CD14-positive monocyte (primary cell): ENCODE measurements at regions not wholly inside any gene's neighbourhood (a gene's known extent, or its start where the extent isn't known, plus 50 kb on each side); places are given as distances from the start of the nearest gene placed in this dataset.
A peak's percentile ranks its signal among the peaks of the same experiment; 100 is the strongest.

Experiments used
- DNase-seq, 3 donors: peaks; one replicate each; pipeline ENCODE4 v3.0.0-alpha.2; 2011 to 2022
- H2AFZ ChIP-seq: 2 replicates; pipeline ENCODE4 v1.6.0; 2012; ENCODE audit warnings: mild to moderate bottlenecking, low read depth, low read length, inconsistent platforms; ENCODE audit not compliant: insufficient read depth, poor library complexity, severe bottlenecking
- H3K27ac ChIP-seq, 2 donors: 1 replicate in 1 of 2; 2 replicates in 1 of 2; pipeline ENCODE4 v1.5.1; 2012 to 2013; ENCODE audit warnings: low read length in 2 of 2, control low read depth in 1 of 2, inconsistent platforms in 1 of 2, low read depth in 1 of 2, mild to moderate bottlenecking in 1 of 2
- H3K27me3 ChIP-seq, 2 donors: one replicate each; pipeline versions ENCODE4 v1.6.0 to v1.6.1; 2011 to 2013; ENCODE audit warnings: low read length in 2 of 2; ENCODE audit not compliant: control insufficient read depth in 2 of 2, insufficient read depth in 2 of 2
- H3K36me3 ChIP-seq, 2 donors: replicated peaks in 1 of 2; 1 replicate in 1 of 2; 2 replicates in 1 of 2; pipeline versions ENCODE4 v1.5.1 to v1.6.1; 2012 to 2013; ENCODE audit warnings: low read length in 2 of 2, control low read depth in 1 of 2, inconsistent platforms in 1 of 2, mild to moderate bottlenecking in 1 of 2; ENCODE audit not compliant: insufficient read depth in 2 of 2, control insufficient read depth in 1 of 2
- H3K4me1 ChIP-seq, 2 donors: 1 replicate in 1 of 2; 2 replicates in 1 of 2; pipeline versions ENCODE4 v1.5.1 to v1.6.1; 2012 to 2013; ENCODE audit warnings: low read length in 2 of 2, control low read depth in 1 of 2, inconsistent platforms in 1 of 2, mild to moderate bottlenecking in 1 of 2, moderate library complexity in 1 of 2; ENCODE audit not compliant: insufficient read depth in 2 of 2, control insufficient read depth in 1 of 2
- H3K4me2 ChIP-seq: replicated peaks from 2 replicates; pipeline ENCODE3; 2012; ENCODE audit warnings: low read length, moderate library complexity, mild to moderate bottlenecking; ENCODE audit not compliant: poor library complexity, severe bottlenecking; ENCODE audit errors: extremely low read depth
- H3K4me3 ChIP-seq, 3 experiments: fragments of 200-600 bp in 1 of 3; sonication (generic) in 1 of 3; replicated peaks in 1 of 3; 1 replicate in 2 of 3; 2 replicates in 1 of 3; pipeline ENCODE4 v1.5.1; 2011 to 2013; ENCODE audit warnings: low read length in 3 of 3, mild to moderate bottlenecking in 3 of 3, control low read depth in 2 of 3, low read depth in 2 of 3, inconsistent platforms in 1 of 3, moderate library complexity in 1 of 3
- H3K79me2 ChIP-seq: 2 replicates; pipeline ENCODE4 v1.6.0; 2012; ENCODE audit warnings: mild to moderate bottlenecking, control low read depth, inconsistent platforms, low read length, moderate library complexity; ENCODE audit not compliant: insufficient read depth
- H3K9ac ChIP-seq: 2 replicates; pipeline ENCODE4 v1.6.0; 2017; ENCODE audit warnings: low read length, mild to moderate bottlenecking; ENCODE audit not compliant: insufficient read depth, poor library complexity, severe bottlenecking
- H3K9me3 ChIP-seq, 2 donors: replicated peaks in 1 of 2; 1 replicate in 1 of 2; 2 replicates in 1 of 2; pipeline versions ENCODE4 v1.5.1 to v1.6.1; 2012 to 2013; ENCODE audit warnings: low read length in 2 of 2, control low read depth in 1 of 2; ENCODE audit not compliant: control insufficient read depth in 1 of 2, insufficient read depth in 1 of 2
- H4K20me1 ChIP-seq: 2 replicates; pipeline ENCODE4 v1.6.0; 2012; ENCODE audit warnings: mild to moderate bottlenecking, low read length, control low read depth, moderate library complexity; ENCODE audit not compliant: insufficient read depth
- H3K27ac Mint-ChIP-seq, 7 donors: one replicate each; pipeline ENCODE4 v1.8.0; 2020; ENCODE audit warnings: mild to moderate bottlenecking in 7 of 7, mixed read lengths in 7 of 7, moderate library complexity in 6 of 7, inconsistent platforms in 2 of 7
- H3K27me3 Mint-ChIP-seq, 3 donors: one replicate each; pipeline ENCODE4 v1.8.0; 2021 to 2022; ENCODE audit warnings: low read depth in 3 of 3, mild to moderate bottlenecking in 3 of 3, mixed read lengths in 3 of 3, moderate library complexity in 3 of 3, inconsistent platforms in 1 of 3
- H3K36me3 Mint-ChIP-seq, 2 donors: one replicate each; pipeline ENCODE4 v1.8.0; 2020; ENCODE audit warnings: mixed read lengths in 2 of 2, inconsistent platforms in 1 of 2, mild to moderate bottlenecking in 1 of 2
- H3K4me1 Mint-ChIP-seq: one replicate; pipeline ENCODE4 v1.8.0; 2020; ENCODE audit warnings: mild to moderate bottlenecking, mixed read lengths
- H3K4me3 Mint-ChIP-seq, 2 donors: one replicate each; pipeline ENCODE4 v1.8.0; 2020; ENCODE audit warnings: mild to moderate bottlenecking in 2 of 2, mixed read lengths in 2 of 2, moderate library complexity in 1 of 2
- H3K9me3 Mint-ChIP-seq, 7 donors: one replicate each; pipeline ENCODE4 v1.8.0; 2020 to 2022; ENCODE audit warnings: mixed read lengths in 7 of 7, mild to moderate bottlenecking in 6 of 7, moderate library complexity in 6 of 7, inconsistent platforms in 2 of 7
- CTCF ChIP-seq: fragments of 200-600 bp; IDR thresholded peaks from one replicate; pipeline ENCODE4 v1.8.0; 2022; ENCODE audit warnings: antibody characterized with exemption, mild to moderate bottlenecking
- whole genome bisulfite sequencing: methylation state at CpG from one replicate; pipeline ENCODE4 v1.1.5; 2013; ENCODE audit warnings: missing lambda C conversion rate; ENCODE audit not compliant: insufficient coverage; 5-methylcytosine and 5-hydroxymethylcytosine counted together
- intact Hi-C, 2 donors: fragments of 100-400 bp; cut with micrococcal nuclease; formaldehyde crosslinking; loops; one replicate each; pipeline versions ENCODE4 v1.15.0 to v1.15.1; 2023

GRCh38 chr2:147512206-147512605, 332.6 kb upstream of the ACVR2A start:
- peaks cover 3 to 11% (median 5%) of the 10 kb centered on the region in 7 donors for H3K9me3 Mint-ChIP-seq
- Histone ChIP-seq H3K79me2 (no peaks in the 10 kb centered on the region), H3K4me2 (no peak overlapping the region), H3K9me3 (peaks cover 0 to under 1% of the 10 kb centered on the region in 2 donors), H3K27ac (no peak overlapping the region), H2AFZ (peak overlapping the region; percentile 54), H3K27me3 (no peaks in the 10 kb centered on the region), H3K9ac (no peak overlapping the region), H3K4me1 (peaks cover 8 to 15% of the 10 kb centered on the region in 2 donors), H3K4me3 (no peak overlapping the region), H4K20me1 (no peaks in the 10 kb centered on the region), H3K36me3 (no peaks in the 10 kb centered on the region)
- DNase-seq = no peak
- no peaks in the 10 kb centered on the region for H3K36me3 Mint-ChIP-seq
- no peak overlapping the region for H3K27ac Mint-ChIP-seq
- WGBS = 49% methylated on average over 2 of the region's 5 CpGs
- H3K4me1 Mint-ChIP-seq = peaks cover 16% of the 10 kb centered on the region
- TF ChIP-seq CTCF = no peak
- peak overlapping the region in 1 of 2 donors; percentile 14 for H3K4me3 Mint-ChIP-seq
- H3K27me3 Mint-ChIP-seq = peaks cover 0 to 4% (median 0%) of the 10 kb centered on the region in 3 donors
- intact Hi-C loops = no loop called here

- H3K27me3 Mint-ChIP-seq = peaks cover 0 to 2% (median 0%) of the 10 kb centered on the region in 3 donors
- no peaks in the 10 kb centered on the region for H3K79me2 ChIP-seq
- H3K27ac ChIP-seq = no peak overlapping the region
- H3K4me1 ChIP-seq = peaks cover 8 to 15% of the 10 kb centered on the region in 2 donors
- H3K9me3 ChIP-seq = peaks cover 0 to 8% of the 10 kb centered on the region in 2 donors
- peak overlapping the region in 1 of 2 donors; percentile 31 for H3K4me3 Mint-ChIP-seq
- WGBS = no CpG with 5 or more reads among the region's 6 CpGs
- H4K20me1 ChIP-seq = no peaks in the 10 kb centered on the region
- peaks cover 16% of the 10 kb centered on the region for H3K4me1 Mint-ChIP-seq
- no peak for DNase-seq
- H3K9me3 Mint-ChIP-seq = peaks cover 2 to 10% (median 5%) of the 10 kb centered on the region in 7 donors
- intact Hi-C loops = no loop called here
- H3K36me3 Mint-ChIP-seq = no peaks in the 10 kb centered on the region
- H3K36me3 ChIP-seq = no peaks in the 10 kb centered on the region
- no peak overlapping the region for H3K9ac ChIP-seq
- no peaks in the 10 kb centered on the region for H3K27me3 ChIP-seq
- TF ChIP-seq CTCF = no peak
- H2AFZ ChIP-seq = peak overlapping the region; percentile 54
- H3K4me3 ChIP-seq = no peak overlapping the region
- H3K4me2 ChIP-seq = no peak overlapping the region
- H3K27ac Mint-ChIP-seq = peak overlapping the region in 1 of 7 donors; percentile 40
Measured at GRCh38 chr2:147511491-147511948, 333.3 kb upstream of the ACVR2A start.
